ENCODE measurements at regions not wholly inside any gene's neighbourhood (a gene's known extent, or its start where the extent isn't known, plus 50 kb on each side); places are given as distances from the start of the nearest gene placed in this dataset.

GRCh38 chr2:138147796-138148195, 183.5 kb downstream of the HNMT start:
- Histone ChIP-seq H3K36me3 (ENCODE audit: insufficient read depth, low read length) (no peaks in the 10 kb centered on the region), H3K9me2 (ENCODE audit: low read depth, low read length) (no peaks in the 10 kb centered on the region), H3K4me1 (ENCODE audit: insufficient read depth, low read length, severe bottlenecking) (no peaks in the 10 kb centered on the region), H3F3A (ENCODE audit: insufficient read depth, low read length) (no peaks in the 10 kb centered on the region), H3K4me2 (ENCODE audit: low read length) (no peak overlapping the region), H3K9me3 (ENCODE audit: low read length) (no peaks in the 10 kb centered on the region), H4K20me1 (ENCODE audit: insufficient read depth, low read length) (no peaks in the 10 kb centered on the region), H3K9ac (ENCODE audit: low read length) (no peak overlapping the region), H2AFZ (ENCODE audit: low read length) (no peak overlapping the region), H3K79me2 (ENCODE audit: insufficient read depth, low read length) (no peaks in the 10 kb centered on the region), H3K27me3 (ENCODE audit: insufficient read depth, low read length) (no peaks in the 10 kb centered on the region), H3K4me3 (ENCODE audit: low read depth, low read length, poor library complexity, severe bottlenecking) (no peak overlapping the region), H3K27ac (ENCODE audit: low read depth, low read length, poor library complexity, severe bottlenecking) (no peak overlapping the region)
- TF ChIP-seq CTCF (IDR thresholded peaks at IDR 0.05; ENCODE audit: low read length) (no peak), EZH2 (IDR thresholded peaks at IDR 0.05; ENCODE audit: borderline replicate concordance, low read length) (no peak)

GRCh38 chr2:138155304-138155703, 191.0 kb downstream of the HNMT start:
- no peak overlapping the region for H2AFZ ChIP-seq (ENCODE audit: low read length)
- H3K4me3 ChIP-seq (ENCODE audit: low read depth, low read length, poor library complexity, severe bottlenecking), result no peak overlapping the region
- H3K9me2 ChIP-seq (ENCODE audit: low read depth, low read length), result no peaks in the 10 kb centered on the region
- no peaks in the 10 kb centered on the region for H3F3A ChIP-seq (ENCODE audit: insufficient read depth, low read length)
- H4K20me1 ChIP-seq (ENCODE audit: insufficient read depth, low read length), result no peaks in the 10 kb centered on the region
- no peaks in the 10 kb centered on the region for H3K9me3 ChIP-seq (ENCODE audit: low read length)
- no peaks in the 10 kb centered on the region for H3K36me3 ChIP-seq (ENCODE audit: insufficient read depth, low read length)
- no peaks in the 10 kb centered on the region for H3K4me1 ChIP-seq (ENCODE audit: insufficient read depth, low read length, severe bottlenecking)
- H3K4me2 ChIP-seq (ENCODE audit: low read length), result no peak overlapping the region
- H3K27ac ChIP-seq (ENCODE audit: low read depth, low read length, poor library complexity, severe bottlenecking), result no peak overlapping the region
- H3K27me3 ChIP-seq (ENCODE audit: insufficient read depth, low read length), result no peaks in the 10 kb centered on the region
- no peak overlapping the region for H3K9ac ChIP-seq (ENCODE audit: low read length)
- no peak for TF ChIP-seq EZH2 (IDR thresholded peaks at IDR 0.05; ENCODE audit: borderline replicate concordance, low read length)
- TF ChIP-seq CTCF (IDR thresholded peaks at IDR 0.05; ENCODE audit: low read length), result no peak
- no peaks in the 10 kb centered on the region for H3K79me2 ChIP-seq (ENCODE audit: insufficient read depth, low read length)

GRCh38 chr2:138157372-138157771, 193.1 kb downstream of the HNMT start:
- Histone ChIP-seq H3K9ac (ENCODE audit: low read length) (no peak overlapping the region), H3K27ac (ENCODE audit: low read depth, low read length, poor library complexity, severe bottlenecking) (no peak overlapping the region), H3K4me1 (ENCODE audit: insufficient read depth, low read length, severe bottlenecking) (no peaks in the 10 kb centered on the region), H3K79me2 (ENCODE audit: insufficient read depth, low read length) (no peaks in the 10 kb centered on the region), H2AFZ (ENCODE audit: low read length) (no peak overlapping the region), H3K27me3 (ENCODE audit: insufficient read depth, low read length) (no peaks in the 10 kb centered on the region), H3K4me3 (ENCODE audit: low read depth, low read length, poor library complexity, severe bottlenecking) (no peak overlapping the region), H3K36me3 (ENCODE audit: insufficient read depth, low read length) (no peaks in the 10 kb centered on the region), H3K9me2 (ENCODE audit: low read depth, low read length) (no peaks in the 10 kb centered on the region), H4K20me1 (ENCODE audit: insufficient read depth, low read length) (no peaks in the 10 kb centered on the region), H3K9me3 (ENCODE audit: low read length) (no peaks in the 10 kb centered on the region), H3F3A (ENCODE audit: insufficient read depth, low read length) (no peaks in the 10 kb centered on the region), H3K4me2 (ENCODE audit: low read length) (no peak overlapping the region)
- TF ChIP-seq CTCF (IDR thresholded peaks at IDR 0.05; ENCODE audit: low read length), result no peak
- TF ChIP-seq EZH2 (IDR thresholded peaks at IDR 0.05; ENCODE audit: borderline replicate concordance, low read length), result no peak
